ENCODE measurements at regions not wholly inside any gene's neighbourhood (a gene's known extent, or its start where the extent isn't known, plus 50 kb on each side); places are given as distances from the start of the nearest gene placed in this dataset.
"Not testable (repeated sequence)": the region's sequence is repeated elsewhere in the genome, so short reads cannot be mapped to it uniquely, and the experiment has no call there.

- H3K4me3 Mint-ChIP-seq: no peak overlapping the region
- H3K9me3 Mint-ChIP-seq: peaks cover 13 to 70% (median 35%) of the 10 kb centered on the region in 7 donors
- H3K4me1 Mint-ChIP-seq: no peaks in the 10 kb centered on the region
- no peak for ATAC-seq (ENCODE audit: low read depth in 2 of 2)
- H3K36me3 Mint-ChIP-seq: peaks cover 0 to 5% of the 10 kb centered on the region in 2 donors
- H3K27me3 Mint-ChIP-seq: no peaks in the 10 kb centered on the region
- no peak for DNase-seq
- no peak overlapping the region for H3K27ac Mint-ChIP-seq
These were observed 75.5 kb upstream of the RIMS1 start for GRCh38 chr6:71810880-71811279.

DNA sequence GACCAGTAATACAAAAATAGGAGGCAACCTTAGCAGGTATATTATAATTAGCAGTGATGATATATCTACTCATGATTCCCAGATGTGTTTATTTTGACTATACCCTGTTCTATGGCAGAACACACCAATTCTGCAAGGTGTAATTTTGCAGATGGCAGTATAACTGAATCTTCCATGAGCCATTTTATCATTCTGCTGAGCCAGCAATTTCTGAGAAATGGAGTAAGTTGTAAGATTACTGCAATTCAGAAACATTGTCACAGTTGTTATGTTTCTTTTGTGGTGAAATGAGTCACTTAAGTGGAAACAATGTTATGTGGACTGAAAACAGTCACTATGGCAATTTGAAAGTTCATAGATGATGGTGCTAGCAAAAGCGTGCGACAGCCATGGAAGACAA lies 63.7 kb upstream of the RIMS1 start:
- Mint-ChIP-seq H3K27ac (no peak overlapping the region), H3K36me3 (no peaks in the 10 kb centered on the region), H3K27me3 (no peaks in the 10 kb centered on the region), H3K4me1 (no peaks in the 10 kb centered on the region), H3K9me3 (peaks cover 0 to 19% (median 7%) of the 10 kb centered on the region in 7 donors), H3K4me3 (no peak overlapping the region)
- ATAC-seq (ENCODE audit: low read depth in 2 of 2) (no peak), DNase-seq (no peak)

DNA sequence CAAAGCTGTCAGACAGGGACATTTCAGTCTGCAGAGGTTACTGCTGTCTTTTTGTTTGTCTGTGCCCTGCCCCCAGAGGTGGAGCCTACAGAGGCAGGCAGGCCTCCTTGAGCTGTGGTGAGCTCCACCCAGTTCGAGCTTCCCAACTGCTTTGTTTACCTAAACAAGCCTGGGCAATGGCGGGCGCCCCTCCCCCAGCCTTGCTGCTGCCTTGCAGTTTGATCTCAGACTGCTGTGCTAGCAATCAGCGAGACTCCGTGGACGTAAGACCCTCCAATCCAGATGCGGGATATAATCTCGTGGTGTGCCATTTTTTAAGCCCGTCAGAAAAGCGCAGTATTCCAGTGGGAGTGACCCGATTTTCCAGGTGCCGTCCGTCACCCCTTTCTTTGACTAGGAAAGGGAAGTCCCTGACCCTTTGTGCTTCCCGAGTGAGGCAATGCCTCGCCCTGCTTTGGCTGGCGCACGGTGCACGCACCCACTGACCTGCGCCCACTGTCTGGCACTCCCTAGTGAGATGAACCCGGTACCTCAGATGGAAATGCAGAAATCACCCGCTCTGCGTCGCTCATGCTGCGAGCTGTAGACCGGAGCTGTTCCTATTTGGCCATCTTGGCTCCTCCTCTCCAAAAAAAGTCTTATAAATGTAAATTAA lies 54.1 kb upstream of the RIMS1 start:
- ATAC-seq (ENCODE audit: low read depth in 2 of 2); H3K27me3 Mint-ChIP-seq; H3K27ac Mint-ChIP-seq; H3K4me3 Mint-ChIP-seq; H3K36me3 Mint-ChIP-seq; H3K4me1 Mint-ChIP-seq; DNase-seq: not testable (repeated sequence)
- H3K9me3 Mint-ChIP-seq: peaks cover 0 to 23% (median 8%) of the 10 kb centered on the region in 7 donors

Measured in naive B cell (primary cell).